GM21576 (cell line): ENCODE measurements at regions not wholly inside any gene's neighbourhood (a gene's known extent, or its start where the extent isn't known, plus 50 kb on each side); places are given as distances from the start of the nearest gene placed in this dataset.

Experiments used
- ATAC-seq: cut with Tn5 transposase; IDR thresholded peaks from one replicate; pipeline ENCODE4 v1.9.1; 2021; ENCODE audit warnings: mild to moderate bottlenecking, moderate library complexity; ENCODE audit not compliant: unreplicated experiment

GRCh38 chr18:65567372-65567771 is 183.4 kb upstream of the CDH7 start:
- ATAC-seq: no peak

GRCh38 chr18:65548316-65548715 is 202.5 kb upstream of the CDH7 start:
- no peak for ATAC-seq

GRCh38 chr18:65547046-65547445 is 203.8 kb upstream of the CDH7 start:
- ATAC-seq: no peak

- no peak for ATAC-seq
Measured at GRCh38 chr18:65544701-65545100, 206.1 kb upstream of the CDH7 start.

- ATAC-seq: no peak
Measured at GRCh38 chr18:65527879-65528633, 222.8 kb upstream of the CDH7 start.

- no peak for ATAC-seq
Measured at GRCh38 chr18:65526099-65526498, 224.7 kb upstream of the CDH7 start.

- no peak for ATAC-seq
Measured at GRCh38 chr18:65523461-65523860, 227.4 kb upstream of the CDH7 start.

- ATAC-seq: no peak
Measured at GRCh38 chr18:65522907-65523306, 227.9 kb upstream of the CDH7 start.

- no peak for ATAC-seq
Measured at GRCh38 chr18:65516209-65516608, 234.6 kb upstream of the CDH7 start.

- no peak for ATAC-seq
Measured at GRCh38 chr18:65498605-65499004, 252.2 kb upstream of the CDH7 start.

- ATAC-seq: no peak
Measured at GRCh38 chr18:65487569-65487968, 263.2 kb upstream of the CDH7 start.

- ATAC-seq: no peak
Measured at GRCh38 chr18:65477455-65477854, 273.4 kb upstream of the CDH7 start.

- no peak for ATAC-seq
Measured at GRCh38 chr18:65468881-65469280, 281.9 kb upstream of the CDH7 start.

- ATAC-seq: no peak
Measured at GRCh38 chr18:65464361-65464760, 286.5 kb upstream of the CDH7 start.

- ATAC-seq: no peak
Measured at GRCh38 chr18:65459741-65460140, 291.1 kb upstream of the CDH7 start.

GRCh38 chr18:65458871-65459270 is 291.9 kb upstream of the CDH7 start:
- no peak for ATAC-seq

- no peak for ATAC-seq
Measured at GRCh38 chr18:65439188-65439587, 311.6 kb upstream of the CDH7 start.

- ATAC-seq: no peak
Measured at GRCh38 chr18:65436430-65436829, 314.4 kb upstream of the CDH7 start.

GRCh38 chr18:65435534-65435933 is 315.3 kb upstream of the CDH7 start:
- no peak for ATAC-seq

- no peak for ATAC-seq
Measured at GRCh38 chr18:65429601-65430000, 321.2 kb upstream of the CDH7 start.

- no peak for ATAC-seq
Measured at GRCh38 chr18:65425366-65425765, 325.4 kb upstream of the CDH7 start.

- no peak for ATAC-seq
Measured at GRCh38 chr18:65423776-65424175, 327.0 kb upstream of the CDH7 start.

GRCh38 chr18:65422544-65423136 is 328.2 kb upstream of the CDH7 start:
- ATAC-seq: no peak
